ENCODE measurements at regions not wholly inside any gene's neighbourhood (a gene's known extent, or its start where the extent isn't known, plus 50 kb on each side); places are given as distances from the start of the nearest gene placed in this dataset.

GRCh38 chr16:9169094-9169493 is 77.7 kb downstream of the HAPSTR1 start:
- TF ChIP-seq CTCF (conservative IDR thresholded peaks at IDR 0.05; ENCODE audit: low read depth) = no peak
- ChIA-PET CTCF (no interaction called here), POLR2A (ENCODE audit: low non-redundant PET) (no interaction called here)
- no peak overlapping the region for H3K27ac ChIP-seq
- no peak for DNase-seq (ENCODE audit: low spot score)

DNA sequence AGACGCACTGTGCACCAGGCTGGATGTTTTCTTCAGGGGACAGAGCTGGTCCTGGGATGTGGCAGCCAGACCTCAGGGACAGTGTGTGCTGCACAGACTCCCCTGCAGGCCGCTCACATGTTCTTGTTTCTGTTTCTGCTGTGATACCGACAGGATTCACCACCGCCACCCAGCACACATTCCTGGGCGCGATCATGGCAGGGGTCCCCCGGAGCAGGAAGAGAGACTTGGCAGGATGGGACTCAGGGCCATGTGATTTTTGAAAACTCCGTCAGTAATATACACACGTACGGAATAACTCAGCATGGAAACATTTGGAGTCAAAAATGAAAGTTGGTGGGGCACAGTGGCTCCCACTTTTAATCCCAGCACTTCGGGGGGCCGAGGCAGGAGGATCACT is 79.0 kb downstream of the HAPSTR1 start:
- H3K27ac ChIP-seq = no peak overlapping the region
- no peak for DNase-seq (ENCODE audit: low spot score)
- POLR2A ChIA-PET (ENCODE audit: low non-redundant PET) = no interaction called here
- CTCF ChIA-PET = no interaction called here
- no peak for TF ChIP-seq CTCF (conservative IDR thresholded peaks at IDR 0.05; ENCODE audit: low read depth)

DNA sequence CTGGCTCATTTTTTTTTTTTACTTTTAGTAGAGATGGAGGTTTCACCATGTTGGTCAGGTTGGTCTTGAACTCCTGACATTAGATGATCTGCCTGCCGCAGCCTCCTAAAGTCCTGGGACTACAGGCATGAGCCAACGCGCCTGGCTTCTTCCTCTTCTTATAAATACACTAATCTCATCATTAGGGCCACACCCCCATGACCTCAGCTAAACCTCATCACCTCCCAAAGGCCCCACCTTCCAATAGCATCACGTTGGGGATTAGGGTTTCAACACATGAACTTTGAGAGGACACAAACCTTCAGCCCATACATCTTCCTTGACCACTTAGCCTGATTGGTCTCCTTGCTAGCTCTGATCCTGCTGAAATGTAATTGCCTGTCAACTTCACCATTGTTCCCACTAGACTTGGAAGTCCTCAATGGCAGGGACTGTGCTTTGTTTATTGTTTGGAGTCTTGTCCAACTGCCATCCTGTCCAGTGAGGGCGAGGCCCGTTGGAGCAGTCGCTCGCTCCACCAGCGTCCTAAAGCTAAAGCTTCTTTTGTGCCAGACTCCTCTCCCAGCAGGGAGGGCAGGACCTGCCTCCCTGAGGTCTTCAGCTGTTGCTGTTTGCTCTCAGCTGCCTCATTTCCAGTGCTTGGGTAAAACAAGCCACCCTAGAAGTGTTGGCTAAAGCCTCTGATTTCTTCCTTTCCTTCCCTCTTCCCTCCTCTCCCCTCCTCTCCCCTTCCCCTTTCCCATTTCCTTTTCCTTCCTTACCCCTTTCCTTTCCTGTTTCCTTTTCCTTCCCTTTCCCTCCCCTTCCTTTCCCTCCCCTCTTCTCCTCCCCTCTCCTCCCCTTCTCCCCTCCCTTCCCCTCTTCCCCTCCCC is 85.3 kb downstream of the HAPSTR1 start:
- DNase-seq (ENCODE audit: low spot score) = no peak
- TF ChIP-seq CTCF (conservative IDR thresholded peaks at IDR 0.05; ENCODE audit: low read depth) = no peak
- ChIA-PET CTCF (no interaction called here), POLR2A (ENCODE audit: low non-redundant PET) (no interaction called here)
- no peak overlapping the region for H3K27ac ChIP-seq

- no peak overlapping the region for H3K27ac ChIP-seq
- CTCF ChIA-PET = interaction anchor here (0.5 kb wide), 1 partner anchor 1632 kb away, joined by 3 read pairs; no protein-coding TSS in a partner anchor
Measured at GRCh38 chr16:9177861-9178260, 86.4 kb downstream of the HAPSTR1 start.

DNA sequence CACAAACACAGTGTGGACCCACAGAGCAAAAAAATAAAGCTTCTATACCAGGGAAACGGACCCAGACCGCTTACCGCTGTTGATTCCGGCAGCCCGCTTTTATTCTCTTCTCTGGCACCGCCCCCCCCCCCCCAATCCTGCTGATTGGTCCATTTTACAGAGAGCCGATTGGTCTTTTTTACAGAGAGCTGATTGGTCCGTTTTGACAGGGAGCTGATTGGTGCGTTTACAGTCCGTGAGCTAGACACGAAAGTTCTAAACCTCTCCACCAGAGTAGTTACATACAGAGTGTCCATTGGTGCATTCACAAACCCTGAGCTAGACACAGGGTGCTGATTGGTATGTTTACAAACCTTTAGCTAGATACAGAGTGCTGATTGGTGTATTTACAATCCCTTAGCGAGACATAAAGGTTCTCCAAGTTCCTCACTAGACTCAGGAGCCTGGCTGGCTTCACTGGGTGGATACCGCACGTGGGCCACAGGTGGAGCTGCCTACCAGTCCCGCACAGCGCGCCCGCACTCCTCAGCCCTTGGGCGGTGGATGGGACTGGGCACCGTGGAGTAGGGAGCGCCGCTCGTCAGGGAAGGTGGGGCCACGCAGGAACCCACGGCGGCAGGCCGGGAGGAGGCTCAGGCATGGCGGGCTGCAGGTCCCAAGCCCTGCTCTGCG is 92.4 kb downstream of the HAPSTR1 start:
- no peak for DNase-seq (ENCODE audit: low spot score)
- H3K27ac ChIP-seq = no peak overlapping the region
- ChIA-PET CTCF (no interaction called here), POLR2A (ENCODE audit: low non-redundant PET) (no interaction called here)
- no peak for TF ChIP-seq CTCF (conservative IDR thresholded peaks at IDR 0.05; ENCODE audit: low read depth)

More at GRCh38 chr16:9177861-9178260, 86.4 kb downstream of the HAPSTR1 start:
- DNase-seq (ENCODE audit: low spot score) = no peak
- TF ChIP-seq CTCF (conservative IDR thresholded peaks at IDR 0.05; ENCODE audit: low read depth) = no peak
- POLR2A ChIA-PET (ENCODE audit: low non-redundant PET) = no interaction called here

- ChIA-PET CTCF (no interaction called here), POLR2A (ENCODE audit: low non-redundant PET) (no interaction called here)
- no peak for DNase-seq (ENCODE audit: low spot score)
- no peak overlapping the region for H3K27ac ChIP-seq
- no peak for TF ChIP-seq CTCF (conservative IDR thresholded peaks at IDR 0.05; ENCODE audit: low read depth)
Measured at GRCh38 chr16:9184354-9184690, 92.9 kb downstream of the HAPSTR1 start.
